GM21529 (cell line): ENCODE measurements at regions not wholly inside any gene's neighbourhood (a gene's known extent, or its start where the extent isn't known, plus 50 kb on each side); places are given as distances from the start of the nearest gene placed in this dataset.
"Not testable (repeated sequence)": the region's sequence is repeated elsewhere in the genome, so short reads cannot be mapped to it uniquely, and the experiment has no call there.

Experiments
- ATAC-seq: cut with Tn5 transposase; IDR thresholded peaks from one replicate; pipeline ENCODE4 v1.9.1; 2021; ENCODE audit not compliant: unreplicated experiment

DNA sequence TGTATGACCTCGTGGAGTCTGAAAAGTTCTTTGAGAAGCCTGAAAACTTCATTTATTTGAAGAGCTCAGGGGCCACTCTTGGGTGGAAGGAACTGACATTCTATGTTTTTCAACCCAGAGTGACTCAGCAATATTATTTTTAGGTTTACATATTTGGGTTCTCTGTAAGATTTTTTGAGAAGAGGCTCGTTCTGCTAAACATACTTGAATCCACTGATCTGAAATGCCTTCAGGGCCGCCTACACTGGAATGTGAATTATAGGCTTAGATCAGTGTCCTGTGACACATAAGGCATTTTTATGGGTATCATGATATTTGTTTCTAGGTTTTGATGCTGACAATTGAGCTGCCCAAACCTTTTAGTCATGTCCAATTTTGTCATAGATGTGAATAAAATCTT is 86.2 kb downstream of the PSAT1 start:
- ATAC-seq, result no peak

DNA sequence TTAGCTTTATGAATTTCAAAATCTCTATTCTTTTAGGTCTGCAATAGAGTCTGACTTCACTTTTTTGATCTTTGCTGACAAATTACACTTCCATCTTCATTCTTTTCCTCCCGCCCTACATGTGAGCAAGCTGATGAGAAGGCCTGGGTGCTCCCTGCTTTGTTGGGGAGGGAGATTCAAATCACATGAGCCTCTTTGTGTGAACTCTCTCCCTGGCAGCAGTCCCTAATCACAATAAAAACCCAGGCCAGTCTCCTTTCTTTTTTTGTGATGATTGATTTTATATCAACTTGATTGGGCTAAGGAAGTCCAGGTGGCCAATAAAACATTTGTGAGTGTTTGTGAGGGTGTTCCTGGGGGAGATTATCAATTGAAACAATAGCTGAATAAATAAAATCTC is 89.4 kb downstream of the PSAT1 start:
- ATAC-seq, result no peak

DNA sequence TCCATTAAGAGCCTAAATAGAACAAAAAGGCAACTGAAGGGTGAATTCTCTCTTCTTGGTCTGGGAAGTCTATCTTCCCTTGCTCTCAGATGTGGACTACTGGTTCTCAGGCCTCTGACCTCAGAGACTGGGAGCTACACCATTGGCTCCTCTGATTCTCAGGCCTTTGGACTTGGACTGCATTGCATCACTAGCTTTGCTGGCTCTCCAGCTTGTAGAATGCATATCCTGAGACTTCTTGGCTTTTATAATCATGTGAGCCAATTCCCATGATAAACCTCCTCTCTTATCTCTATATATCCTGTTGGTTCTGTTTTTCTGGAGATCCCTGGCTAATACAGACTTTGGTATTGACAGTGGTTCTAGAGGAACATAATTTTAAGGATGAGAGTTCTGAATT is 89.8 kb downstream of the PSAT1 start:
- ATAC-seq, result no peak

DNA sequence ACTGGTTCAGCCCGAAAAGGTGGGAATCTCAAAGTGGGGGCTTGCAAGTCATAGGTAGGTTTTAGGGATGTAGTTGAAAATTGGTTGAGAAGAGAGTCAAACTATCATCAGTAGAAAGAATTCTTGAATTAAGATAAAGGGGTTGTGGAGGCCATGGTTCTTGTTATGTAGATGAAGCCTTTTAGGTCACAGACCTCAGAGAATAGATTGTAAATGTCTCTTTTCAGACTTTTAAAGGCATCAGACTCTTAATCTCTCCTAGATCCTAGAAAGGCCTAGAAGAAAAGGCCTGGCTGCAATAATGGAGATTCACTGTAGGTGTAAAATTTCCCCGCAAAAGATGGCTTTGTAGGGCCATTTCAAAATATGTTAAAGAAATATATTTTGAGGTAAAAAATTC is 96.4 kb downstream of the PSAT1 start:
- no peak for ATAC-seq

DNA sequence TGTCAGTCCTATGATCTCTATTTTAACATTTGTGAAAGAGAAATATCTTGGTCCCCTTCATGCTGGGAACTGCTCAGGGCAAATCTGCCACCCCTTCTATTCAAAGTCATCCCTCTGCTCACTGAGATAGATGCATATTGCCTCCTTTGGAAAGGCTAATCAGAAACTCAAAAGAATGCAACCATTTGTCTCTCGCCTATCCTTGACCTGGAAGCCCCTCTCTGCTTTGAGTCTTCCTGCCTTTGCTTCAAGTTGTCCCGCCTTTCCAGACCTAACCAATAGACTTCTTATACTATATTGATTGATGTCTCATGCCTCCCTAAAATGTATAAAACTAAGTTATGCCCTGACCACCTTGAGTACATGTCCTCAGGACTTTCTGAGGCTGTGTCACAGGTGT is 97.0 kb downstream of the PSAT1 start:
- ATAC-seq, result no peak

DNA sequence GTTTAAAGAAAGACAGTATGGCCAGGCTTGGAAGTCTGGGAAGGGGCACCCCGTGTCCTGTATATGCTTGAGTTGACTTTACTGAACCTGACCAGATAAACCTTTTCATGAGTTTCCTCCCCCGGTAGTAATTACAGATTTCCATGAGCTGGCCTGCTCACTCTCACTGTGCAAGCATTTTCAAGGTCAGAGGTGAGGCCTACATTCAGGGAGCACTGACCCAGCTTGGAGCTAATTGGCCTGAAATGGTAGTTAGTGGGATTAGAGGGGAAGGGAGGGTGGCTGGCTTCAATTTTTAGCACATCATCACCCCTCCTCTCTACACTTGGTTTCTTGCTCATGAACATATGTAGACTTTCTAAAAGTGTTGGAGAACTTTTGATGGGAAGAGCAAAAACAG is 99.2 kb downstream of the PSAT1 start:
- no peak for ATAC-seq

DNA sequence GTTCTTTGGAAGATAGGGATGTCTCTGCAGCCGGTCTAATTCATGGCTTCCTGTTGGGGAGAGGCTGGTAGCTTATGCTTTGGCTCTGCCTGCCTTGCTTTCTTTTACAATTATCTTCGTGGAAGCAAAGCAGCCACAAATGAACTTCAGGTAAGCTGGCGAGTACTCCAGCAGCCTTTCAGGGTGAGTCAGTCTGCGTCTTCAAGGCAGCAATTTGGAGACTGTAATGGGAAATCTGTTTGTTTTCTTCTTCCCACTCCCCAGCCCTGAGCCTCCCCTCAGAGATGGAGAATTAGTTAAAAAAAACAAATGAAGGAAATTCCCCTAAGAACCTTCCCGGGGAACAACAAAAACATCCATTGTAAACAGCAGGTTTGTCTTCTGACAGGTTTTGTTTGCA is 100.1 kb downstream of the PSAT1 start:
- no peak for ATAC-seq

DNA sequence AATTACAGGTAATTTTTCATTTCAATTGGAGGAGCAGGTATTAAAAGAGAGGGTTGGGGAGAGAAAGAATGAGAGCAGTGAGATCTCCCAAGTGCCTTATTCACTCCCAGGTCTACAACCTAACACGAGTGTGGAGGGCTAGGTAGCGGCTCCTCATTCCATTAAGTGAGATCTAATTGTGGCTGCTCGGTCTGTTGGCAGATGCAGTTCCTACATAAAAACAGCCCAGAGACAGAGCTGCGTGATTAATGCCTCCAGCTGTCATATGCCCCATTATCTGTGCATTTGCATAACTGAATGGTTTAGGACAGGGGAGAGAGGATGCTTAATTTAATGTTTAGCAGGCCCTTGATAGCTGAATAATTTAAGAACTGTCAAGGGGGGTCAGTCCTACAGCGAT is 100.5 kb downstream of the PSAT1 start:
- ATAC-seq, result no peak

DNA sequence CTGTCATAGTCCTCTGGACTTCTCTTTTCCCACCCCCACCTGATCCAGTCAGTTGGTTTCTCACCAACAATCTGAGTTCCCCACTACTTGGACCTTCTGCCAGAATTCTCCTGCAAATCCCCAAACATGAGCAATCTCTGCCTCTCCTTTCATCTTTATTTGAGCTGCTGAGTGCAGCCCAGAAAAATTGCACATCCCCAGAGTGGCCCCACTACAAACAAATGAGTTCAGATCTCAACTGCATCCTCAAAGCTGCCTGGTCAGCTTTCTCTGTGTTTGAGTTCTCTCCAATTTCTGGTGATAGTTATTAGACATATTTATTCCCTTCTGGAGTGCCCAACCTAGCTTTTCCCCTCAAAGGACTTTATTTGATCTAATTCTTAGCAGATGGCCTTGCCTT is 102.2 kb downstream of the PSAT1 start:
- no peak for ATAC-seq

DNA sequence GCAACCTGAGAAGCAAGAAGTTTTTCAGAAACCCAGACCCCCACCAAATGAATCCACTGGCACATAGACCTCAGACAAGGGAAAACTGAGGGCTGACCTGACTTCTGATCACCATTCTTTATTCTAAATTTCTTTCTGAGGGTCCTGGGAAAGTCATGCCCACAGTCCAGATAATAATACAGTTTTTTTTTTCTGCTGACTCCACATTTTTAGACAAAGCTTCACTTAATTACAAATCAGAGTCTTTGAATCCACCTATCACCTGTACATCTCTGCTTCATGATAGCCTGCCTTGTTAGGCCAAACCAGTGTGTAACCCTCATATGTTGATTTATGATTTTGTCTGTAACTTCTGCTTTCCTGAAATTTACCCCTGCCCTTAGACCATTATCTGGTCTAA is 103.6 kb downstream of the PSAT1 start:
- ATAC-seq, result no peak

DNA sequence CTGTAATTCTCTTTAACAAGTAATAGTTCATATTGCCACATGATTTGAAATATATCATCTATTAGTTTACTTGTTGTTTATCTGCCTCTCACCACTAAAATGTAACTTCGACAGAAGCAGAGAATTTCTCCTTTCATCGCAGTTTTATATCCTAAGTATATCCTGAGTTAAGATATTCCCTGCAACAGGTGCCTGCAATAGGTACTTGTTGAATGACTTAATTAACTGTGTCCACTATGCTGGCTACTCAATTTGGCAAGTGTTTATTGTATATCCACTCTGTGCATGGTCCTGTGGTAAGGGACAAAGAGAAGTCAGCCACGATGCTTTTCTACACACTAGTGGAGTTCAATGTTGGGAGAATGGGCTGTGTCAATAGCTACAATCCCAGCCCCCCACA is 108.5 kb downstream of the PSAT1 start:
- no peak for ATAC-seq

DNA sequence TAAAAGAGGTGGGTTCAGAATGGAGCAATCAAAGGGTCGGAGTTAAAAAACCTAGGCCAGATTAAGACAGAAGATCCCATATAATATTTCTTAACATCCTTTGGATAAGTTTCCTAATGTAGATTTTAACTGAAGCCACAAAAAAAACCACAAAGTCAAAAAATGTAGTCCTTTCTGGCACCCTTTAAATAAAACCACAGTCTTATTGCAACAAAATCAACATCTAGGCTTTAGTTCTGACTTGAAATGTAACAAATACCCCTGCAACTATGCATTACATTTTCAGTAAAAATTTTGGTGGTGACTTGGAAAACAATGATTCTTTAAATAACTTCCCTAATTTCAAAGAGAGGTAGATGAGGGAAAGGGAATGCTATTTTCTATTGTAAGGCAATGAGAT is 109.2 kb downstream of the PSAT1 start:
- no peak for ATAC-seq

DNA sequence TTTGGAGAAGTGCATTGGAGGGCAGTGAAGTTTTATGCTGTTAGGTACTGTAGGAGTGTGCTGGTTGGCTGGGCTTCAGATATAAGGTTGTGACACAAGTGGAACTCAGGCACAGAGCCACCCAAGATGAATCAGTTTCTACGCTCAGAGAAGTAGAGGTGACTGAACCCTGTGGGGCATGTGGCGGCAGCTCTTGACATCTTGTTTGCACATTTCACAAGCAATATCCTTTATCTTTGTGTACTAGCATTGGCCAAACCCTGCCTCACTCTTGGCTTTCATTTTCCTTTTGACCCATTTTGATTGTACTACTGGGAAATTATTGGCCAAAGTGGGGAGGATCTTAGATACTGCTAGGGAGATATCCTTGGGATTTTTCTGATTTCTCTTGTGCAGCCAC is 110.0 kb downstream of the PSAT1 start:
- no peak for ATAC-seq

DNA sequence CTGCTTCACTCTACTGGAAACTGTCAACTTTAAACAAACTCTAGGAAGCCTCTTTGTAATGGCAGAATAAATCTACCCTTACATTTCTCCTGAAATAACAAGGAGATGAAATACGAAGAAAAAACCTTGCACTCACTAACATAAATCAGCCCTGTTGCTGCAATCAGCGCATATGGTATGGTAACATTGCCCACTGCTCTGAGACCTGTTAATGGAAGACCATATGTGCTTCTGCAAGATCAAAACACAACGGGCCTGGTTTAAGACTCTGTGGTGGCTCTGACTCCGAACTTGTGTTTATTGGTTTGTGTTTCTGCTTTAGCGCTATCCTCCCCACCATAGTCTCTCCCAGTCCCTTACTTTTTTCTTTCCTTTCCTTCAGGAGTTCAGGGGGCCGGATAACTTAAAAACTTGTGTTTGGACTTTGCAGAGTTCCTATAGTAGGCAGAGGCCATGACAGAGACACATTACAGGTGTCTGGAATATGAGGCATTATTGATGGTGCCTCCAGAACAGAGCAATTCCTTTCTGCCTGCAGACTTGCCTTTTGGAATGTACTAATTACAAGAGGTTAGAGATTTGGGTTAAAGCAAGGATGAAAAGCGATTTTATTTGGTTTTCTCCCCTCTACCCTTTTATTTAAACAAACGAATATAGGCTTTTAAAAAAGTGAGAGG is 110.8 kb downstream of the PSAT1 start:
- ATAC-seq, result no peak

DNA sequence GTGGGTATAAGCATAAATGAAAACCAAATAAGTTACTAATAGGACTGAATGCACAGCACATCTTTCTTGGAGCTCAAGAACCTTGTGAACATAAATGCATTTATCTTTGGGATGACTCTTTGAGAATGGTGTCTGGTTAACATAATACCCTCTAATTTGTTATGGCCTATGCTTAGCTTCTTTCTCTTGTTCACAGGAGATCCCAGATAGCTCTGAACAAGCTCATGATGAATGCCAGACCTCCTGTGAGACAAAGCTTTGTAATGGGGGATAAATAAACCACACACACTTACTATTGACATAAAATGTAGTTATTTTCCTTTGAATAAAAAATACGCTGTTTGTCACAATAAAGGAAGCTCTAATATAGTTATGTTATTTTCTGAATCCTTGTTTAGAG is 111.5 kb downstream of the PSAT1 start:
- no peak for ATAC-seq

DNA sequence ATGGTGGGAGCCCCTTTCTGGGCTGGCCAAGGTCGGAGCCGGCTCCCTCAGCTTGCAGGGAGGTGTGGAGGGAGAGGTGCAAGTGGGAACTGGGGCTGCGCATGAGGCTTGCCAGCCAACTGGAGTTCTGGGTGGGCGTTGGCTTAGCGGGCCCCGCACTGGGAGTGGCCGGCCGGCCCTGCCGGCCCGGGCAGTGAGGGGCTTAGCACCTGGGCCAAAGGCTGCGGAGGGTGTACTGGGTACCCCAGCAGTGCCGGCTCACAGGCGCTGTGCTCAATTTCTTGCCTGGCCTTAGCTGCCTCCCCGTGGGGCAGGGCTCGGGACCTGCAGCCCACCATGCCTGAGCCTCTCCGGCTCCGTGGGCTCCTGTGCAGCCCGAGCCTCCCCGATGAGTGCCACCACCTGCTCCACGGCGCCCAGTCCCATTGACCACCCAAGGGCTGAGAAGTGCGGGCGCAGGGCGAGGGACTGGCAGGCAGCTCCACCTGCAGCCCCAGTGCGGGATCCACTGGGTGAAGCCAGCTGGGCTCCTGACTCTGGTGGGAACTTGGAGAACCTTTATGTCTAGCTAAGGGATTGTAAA is 113.1 kb downstream of the PSAT1 start:
- not testable (repeated sequence) for ATAC-seq

DNA sequence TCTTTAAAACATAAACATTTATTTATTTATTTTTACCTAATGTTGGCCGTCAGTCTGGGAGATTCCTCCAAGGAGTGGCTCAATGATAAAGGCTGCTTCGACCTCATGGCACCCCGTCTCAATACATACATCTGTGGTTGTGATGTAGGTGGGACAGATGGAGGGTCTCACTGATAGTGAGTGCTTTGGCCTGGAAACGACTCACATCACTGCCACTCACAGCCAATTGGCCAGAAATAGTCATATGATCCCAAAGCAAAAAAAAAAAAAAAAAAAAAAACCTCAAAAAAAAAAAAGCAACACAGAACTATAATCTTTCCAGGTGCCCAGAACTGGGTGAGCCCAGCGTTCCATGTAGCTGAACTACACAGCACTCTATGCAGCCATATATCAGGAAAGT is 125.4 kb downstream of the PSAT1 start:
- ATAC-seq, result no peak

DNA sequence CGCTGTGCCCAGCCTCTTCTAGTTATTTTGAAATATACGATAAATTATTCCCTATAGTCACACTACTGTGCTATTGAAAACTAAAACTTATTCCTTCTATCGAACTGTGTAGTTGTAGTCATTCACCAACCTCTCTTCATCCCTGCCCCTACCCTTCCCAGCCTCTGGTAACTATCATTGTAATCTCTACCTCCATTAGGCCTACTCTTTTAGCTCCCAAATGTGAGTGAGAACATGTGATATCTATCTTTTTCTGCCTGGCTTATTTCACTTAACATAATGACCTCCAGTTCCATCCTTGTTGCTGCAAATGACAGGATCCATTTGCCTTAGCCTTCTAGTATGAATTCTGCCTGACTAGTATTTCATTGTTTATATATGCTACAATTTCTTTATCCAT is 127.4 kb downstream of the PSAT1 start:
- ATAC-seq, result no peak

DNA sequence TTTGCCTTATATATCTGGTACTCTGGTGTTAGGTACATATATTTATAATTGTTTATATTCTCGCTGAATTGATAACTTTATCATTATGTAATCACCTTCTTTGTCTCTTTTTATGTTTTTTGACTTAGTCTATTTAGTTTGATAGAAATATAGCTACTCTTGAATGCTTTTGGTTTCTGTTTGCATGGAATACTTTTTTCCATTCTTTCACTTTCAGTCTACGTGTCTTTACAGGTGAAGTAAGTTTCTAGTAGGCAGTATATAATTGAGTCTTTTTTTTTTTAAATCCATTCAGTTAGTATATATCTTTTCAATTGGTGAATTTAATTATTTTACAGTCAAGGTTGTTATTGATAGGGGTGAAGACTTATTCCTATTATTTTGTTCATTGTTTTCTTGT is 131.7 kb downstream of the PSAT1 start:
- no peak for ATAC-seq

DNA sequence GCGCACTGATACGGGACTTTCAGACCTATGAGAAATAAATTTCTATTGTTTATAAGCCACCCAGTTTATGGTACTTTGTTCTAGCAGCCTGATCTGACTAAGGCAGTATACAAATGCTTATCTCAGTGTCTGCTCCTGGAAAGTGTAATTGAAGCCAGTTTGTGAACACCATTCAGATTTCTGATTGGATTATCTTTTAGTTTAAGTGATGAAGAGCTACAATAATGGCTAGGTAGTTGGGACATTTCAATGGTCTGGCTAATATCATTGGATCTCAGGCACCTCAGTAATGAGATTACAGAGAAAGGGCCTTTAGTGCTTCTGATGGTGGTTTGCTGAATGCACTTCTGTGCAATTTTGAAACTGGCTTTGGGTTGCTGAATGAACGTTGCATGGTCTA is 133.5 kb downstream of the PSAT1 start:
- no peak for ATAC-seq

DNA sequence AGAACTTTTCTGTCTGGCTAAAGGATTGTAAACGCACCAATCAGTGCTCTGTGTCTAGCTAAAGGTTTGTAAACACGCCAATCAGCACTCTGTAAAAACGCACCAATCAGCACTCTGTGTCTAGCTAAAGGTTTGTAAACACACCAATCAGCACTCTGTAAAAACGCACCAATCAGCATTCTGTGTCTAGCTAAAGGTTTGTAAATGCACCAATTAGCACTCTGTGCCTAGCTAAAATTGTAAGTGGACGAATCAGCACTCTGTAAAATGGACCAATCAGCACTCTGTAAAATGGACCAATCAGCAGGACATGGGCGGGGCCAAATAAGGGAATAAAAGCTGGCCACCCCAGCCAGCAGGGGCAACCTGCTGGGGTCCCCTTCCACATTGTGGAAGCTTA is 134.1 kb downstream of the PSAT1 start:
- not testable (repeated sequence) for ATAC-seq

DNA sequence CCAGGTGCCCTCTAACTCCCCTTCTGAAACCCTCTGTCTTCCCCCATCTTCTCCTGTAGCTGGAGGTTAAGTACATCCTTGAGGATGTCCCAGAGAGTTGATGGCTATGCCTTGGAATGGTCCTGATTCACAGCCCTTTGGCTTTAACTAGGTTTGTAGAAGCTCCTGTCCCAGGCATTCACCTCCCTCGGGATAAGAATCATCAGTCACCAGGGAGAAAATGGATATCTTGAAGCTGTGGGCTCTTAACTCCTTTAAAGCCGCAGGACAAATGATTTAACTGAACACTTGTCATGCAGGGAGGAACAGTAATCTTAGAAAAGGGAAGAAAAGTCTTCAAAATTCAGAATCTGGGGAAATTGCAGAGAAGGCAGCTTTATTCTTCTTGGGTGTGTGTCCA is 139.9 kb downstream of the PSAT1 start:
- no peak for ATAC-seq

DNA sequence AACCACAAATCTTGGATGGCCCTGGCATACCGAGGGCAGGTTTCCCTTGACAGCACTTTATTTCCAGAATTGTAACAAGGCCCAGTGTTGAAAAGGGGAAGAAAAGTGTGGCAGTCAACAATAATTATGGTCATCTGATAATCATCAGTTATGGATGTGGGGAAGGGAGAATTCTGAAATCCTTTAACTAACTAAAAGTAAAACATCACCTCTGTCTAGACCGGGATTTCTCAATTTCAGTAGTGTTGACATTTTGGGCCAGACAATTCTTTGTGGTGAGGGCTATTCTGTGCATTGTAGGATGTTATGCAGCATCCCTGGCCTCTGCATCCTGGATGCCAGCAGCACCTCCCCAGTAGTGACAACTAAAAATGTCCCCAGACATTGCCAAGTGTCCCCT is 140.4 kb downstream of the PSAT1 start:
- ATAC-seq, result no peak
